ENCODE measurements at regions not wholly inside any gene's neighbourhood (a gene's known extent, or its start where the extent isn't known, plus 50 kb on each side); places are given as distances from the start of the nearest gene placed in this dataset.

DNA sequence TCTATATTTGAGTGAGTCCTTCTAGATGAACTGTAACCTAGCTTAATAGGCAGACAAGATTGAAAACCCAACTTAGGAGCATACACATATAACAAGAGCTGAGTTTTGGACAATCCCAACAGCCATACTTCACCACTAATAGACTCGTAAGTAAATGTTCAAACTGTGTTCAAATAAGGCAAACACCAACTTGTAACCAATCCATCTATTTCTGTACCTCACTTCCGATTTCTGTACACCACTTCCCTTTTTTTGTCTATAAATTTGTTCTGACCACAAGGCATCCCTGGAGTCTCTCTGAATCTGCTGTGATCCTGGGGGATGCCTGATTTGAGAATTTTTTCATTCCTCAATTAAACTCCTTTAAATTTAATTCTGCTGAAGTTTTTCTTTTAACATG, 1149.1 kb upstream of the NRXN1 start:
- TF ChIP-seq, protein P1, sequence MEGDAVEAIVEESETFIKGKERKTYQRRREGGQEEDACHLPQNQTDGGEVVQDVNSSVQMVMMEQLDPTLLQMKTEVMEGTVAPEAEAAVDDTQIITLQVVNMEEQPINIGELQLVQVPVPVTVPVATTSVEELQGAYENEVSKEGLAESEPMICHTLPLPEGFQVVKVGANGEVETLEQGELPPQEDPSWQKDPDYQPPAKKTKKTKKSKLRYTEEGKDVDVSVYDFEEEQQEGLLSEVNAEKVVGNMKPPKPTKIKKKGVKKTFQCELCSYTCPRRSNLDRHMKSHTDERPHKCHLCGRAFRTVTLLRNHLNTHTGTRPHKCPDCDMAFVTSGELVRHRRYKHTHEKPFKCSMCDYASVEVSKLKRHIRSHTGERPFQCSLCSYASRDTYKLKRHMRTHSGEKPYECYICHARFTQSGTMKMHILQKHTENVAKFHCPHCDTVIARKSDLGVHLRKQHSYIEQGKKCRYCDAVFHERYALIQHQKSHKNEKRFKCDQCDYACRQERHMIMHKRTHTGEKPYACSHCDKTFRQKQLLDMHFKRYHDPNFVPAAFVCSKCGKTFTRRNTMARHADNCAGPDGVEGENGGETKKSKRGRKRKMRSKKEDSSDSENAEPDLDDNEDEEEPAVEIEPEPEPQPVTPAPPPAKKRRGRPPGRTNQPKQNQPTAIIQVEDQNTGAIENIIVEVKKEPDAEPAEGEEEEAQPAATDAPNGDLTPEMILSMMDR (IDR thresholded peaks at IDR 0.05), result no peak
- TF ChIP-seq POLR2A (IDR thresholded peaks at IDR 0.05), result no peak
